Right lobe of liver (tissue), 4 donors: ENCODE measurements at regions not wholly inside any gene's neighbourhood (a gene's known extent, or its start where the extent isn't known, plus 50 kb on each side); places are given as distances from the start of the nearest gene placed in this dataset.

ENCODE experiments used
- CTCF ChIP-seq, 4 donors: fragments of 200-600 bp in 3 of 4; fragments of 450-650 bp in 1 of 4; IDR thresholded peaks; one replicate each; pipeline versions ENCODE4 v1.5.1 to v1.8.0; 2016 to 2022; ENCODE audit warnings: antibody characterized with exemption in 4 of 4, mild to moderate bottlenecking in 2 of 4
- POLR2A ChIP-seq: fragments of 450-650 bp; IDR thresholded peaks from one replicate; pipeline ENCODE4 v1.6.1; 2017; ENCODE audit warnings: antibody characterized with exemption, mild to moderate bottlenecking
- donor health status: DM: no; HTN: no; CAD: no.
- donor health status: DM: no; HTN: no; CAD: no.
- donor health status: DM: no; HTN: yes; CAD: no.

GRCh38 chr2:221241072-221241471, 331.0 kb downstream of the EPHA4 start:
- TF ChIP-seq CTCF (IDR thresholded peaks at IDR 0.05) = no peak
- TF ChIP-seq POLR2A = no peak
